Mammary epithelial cell (primary cell): ENCODE measurements at regions not wholly inside any gene's neighbourhood (a gene's known extent, or its start where the extent isn't known, plus 50 kb on each side); places are given as distances from the start of the nearest gene placed in this dataset.

Experiments used
- EZH2 ChIP-seq: IDR thresholded peaks from 2 replicates; pipeline ENCODE4 v1.6.1; 2012; ENCODE audit warnings: low read length, inconsistent platforms, borderline replicate concordance
- TF ChIP-seq, protein P1 (sequence below), 2 donors: IDR thresholded peaks in 1 of 2; conservative IDR thresholded peaks in 1 of 2; 2 replicates each; pipeline ENCODE4 v1.5.1; 2011 to 2012; ENCODE audit warnings: inconsistent platforms in 2 of 2, low read length in 2 of 2, mild to moderate bottlenecking in 2 of 2, control low read depth in 1 of 2, low read depth in 1 of 2; ENCODE audit not compliant: insufficient read depth in 1 of 2; ENCODE audit errors: extremely low read depth in 1 of 2

DNA sequence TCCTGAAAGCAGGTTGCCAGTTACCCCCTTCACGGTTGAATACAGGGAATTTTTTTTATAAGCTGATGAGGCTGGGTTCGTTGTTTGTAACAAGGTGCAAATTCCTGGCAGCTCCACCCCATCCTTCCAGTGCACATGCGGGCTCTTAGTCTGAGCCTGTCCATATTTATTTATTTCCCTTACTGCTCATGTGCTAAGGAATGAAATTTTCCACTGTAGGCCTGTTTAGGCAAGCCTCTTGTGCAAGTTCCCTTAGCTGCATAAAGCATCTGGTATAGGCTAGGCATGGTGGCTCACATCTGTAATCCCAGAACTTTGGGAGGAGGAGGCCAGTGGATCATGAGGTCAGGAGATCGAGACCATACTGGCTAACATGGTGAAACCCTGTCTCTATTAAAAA lies 560.9 kb upstream of the PCDH9 start:
- TF ChIP-seq, protein P1, sequence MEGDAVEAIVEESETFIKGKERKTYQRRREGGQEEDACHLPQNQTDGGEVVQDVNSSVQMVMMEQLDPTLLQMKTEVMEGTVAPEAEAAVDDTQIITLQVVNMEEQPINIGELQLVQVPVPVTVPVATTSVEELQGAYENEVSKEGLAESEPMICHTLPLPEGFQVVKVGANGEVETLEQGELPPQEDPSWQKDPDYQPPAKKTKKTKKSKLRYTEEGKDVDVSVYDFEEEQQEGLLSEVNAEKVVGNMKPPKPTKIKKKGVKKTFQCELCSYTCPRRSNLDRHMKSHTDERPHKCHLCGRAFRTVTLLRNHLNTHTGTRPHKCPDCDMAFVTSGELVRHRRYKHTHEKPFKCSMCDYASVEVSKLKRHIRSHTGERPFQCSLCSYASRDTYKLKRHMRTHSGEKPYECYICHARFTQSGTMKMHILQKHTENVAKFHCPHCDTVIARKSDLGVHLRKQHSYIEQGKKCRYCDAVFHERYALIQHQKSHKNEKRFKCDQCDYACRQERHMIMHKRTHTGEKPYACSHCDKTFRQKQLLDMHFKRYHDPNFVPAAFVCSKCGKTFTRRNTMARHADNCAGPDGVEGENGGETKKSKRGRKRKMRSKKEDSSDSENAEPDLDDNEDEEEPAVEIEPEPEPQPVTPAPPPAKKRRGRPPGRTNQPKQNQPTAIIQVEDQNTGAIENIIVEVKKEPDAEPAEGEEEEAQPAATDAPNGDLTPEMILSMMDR (conservative IDR thresholded peaks at IDR 0.05 in 1 of 2, IDR thresholded peaks at IDR 0.05 in 1 of 2; ENCODE audit: extremely low read depth in 1 of 2, insufficient read depth in 1 of 2, low read depth in 1 of 2, low read length in 2 of 2): no peak
- TF ChIP-seq EZH2: no peak
